ENCODE measurements at regions not wholly inside any gene's neighbourhood (a gene's known extent, or its start where the extent isn't known, plus 50 kb on each side); places are given as distances from the start of the nearest gene placed in this dataset.
"Not testable (repeated sequence)": the region's sequence is repeated elsewhere in the genome, so short reads cannot be mapped to it uniquely, and the experiment has no call there.

DNA sequence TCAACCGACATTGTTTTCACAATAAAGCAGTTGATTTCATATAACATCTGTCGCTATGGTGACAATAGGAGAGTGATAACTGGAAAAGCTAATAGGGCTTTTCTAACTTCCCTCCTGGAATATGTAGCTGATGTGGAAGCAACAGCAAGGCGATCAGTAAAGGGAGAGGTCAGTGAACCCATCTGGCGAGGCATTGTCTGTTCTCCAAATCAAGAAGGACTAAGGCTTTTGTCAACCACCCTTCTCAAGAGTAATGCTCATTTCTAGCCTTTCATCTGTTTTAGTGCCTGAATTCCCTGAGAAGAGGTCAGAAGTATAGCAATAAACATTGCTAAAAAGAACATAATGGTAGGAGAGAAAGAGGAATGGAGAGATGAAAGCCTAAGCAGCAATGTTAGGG is 201.3 kb downstream of the AKAP7 start:
- DNase-seq (ENCODE audit: low read depth) = no peak

DNA sequence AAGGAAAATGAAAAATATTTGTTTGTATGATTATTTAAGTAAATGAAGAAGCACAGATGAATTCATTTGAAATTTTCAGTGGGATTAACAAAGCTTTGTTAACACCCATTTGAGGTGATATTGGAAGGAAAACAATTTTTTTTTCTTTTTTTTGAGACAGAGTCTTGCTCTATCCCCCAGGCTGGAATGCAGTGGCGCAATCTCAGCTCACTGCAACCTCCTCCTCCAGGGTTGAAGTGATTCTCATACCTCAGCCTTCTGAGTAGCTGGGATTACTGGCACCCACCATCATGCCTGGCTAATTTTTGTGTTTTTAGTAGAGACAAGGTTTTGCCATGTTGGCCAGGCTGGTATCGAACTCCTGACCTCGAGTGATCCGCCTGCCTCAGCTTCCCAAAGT is 211.6 kb downstream of the AKAP7 start:
- DNase-seq (ENCODE audit: low read depth) = not testable (repeated sequence)

DNA sequence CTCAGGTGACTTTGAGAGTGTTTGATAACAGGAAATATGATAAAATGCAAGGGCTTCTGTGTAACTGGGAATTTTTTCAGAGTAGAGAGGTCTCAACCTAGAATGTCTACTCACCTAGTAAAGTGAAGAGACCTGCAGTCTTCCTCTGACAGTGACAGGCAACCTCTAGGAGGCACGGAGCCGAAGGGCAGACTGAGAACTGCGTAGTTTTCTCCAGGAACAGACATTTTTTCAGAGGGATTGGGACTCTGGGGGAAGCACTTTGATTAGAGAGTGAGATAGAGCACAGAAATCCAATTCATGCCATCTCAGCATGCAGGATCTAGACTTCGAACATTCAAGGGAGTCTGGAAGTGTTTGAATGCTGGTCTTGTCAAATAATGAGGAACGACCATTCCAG is 213.3 kb downstream of the AKAP7 start:
- no peak for DNase-seq (ENCODE audit: low read depth)

DNA sequence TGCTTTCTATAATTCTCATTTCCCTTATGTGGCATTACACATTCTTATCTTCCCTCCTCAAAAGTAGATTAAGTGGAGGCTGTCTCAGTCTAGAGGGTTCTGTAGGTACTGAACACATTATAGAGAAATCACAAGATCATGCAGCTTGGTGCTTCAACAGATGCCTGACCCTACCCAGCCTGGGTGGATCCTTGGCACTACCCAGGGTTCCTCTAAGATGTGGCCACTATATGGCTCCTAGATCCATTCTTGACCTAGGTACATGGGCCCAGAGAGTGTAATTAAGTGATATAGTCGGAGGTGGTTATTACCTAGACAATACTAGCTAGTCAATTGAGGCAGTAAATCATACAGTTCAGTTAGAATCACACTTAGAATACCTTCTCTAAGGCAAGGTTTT is 213.9 kb downstream of the AKAP7 start:
- DNase-seq (ENCODE audit: low read depth) = no peak

DNA sequence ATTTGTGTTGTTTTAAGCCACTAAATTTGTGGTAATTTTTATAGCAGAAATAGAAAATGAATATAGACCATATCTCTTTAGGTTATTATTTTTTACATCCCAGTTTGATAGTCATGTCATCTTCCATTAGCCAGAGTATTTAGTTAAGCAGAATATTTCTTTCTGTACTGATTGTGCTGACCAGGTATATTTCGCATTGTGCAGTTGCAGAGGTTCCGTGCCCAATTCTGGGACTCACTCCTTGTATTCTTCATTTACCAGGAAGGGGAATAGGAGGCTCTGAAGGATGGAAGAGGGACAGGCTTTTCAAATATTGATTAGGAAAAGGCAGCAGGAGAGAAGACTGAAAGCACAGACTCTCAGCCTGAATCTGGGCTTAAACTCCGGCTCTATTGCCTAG is 217.8 kb downstream of the AKAP7 start:
- DNase-seq (ENCODE audit: low read depth) = no peak

DNA sequence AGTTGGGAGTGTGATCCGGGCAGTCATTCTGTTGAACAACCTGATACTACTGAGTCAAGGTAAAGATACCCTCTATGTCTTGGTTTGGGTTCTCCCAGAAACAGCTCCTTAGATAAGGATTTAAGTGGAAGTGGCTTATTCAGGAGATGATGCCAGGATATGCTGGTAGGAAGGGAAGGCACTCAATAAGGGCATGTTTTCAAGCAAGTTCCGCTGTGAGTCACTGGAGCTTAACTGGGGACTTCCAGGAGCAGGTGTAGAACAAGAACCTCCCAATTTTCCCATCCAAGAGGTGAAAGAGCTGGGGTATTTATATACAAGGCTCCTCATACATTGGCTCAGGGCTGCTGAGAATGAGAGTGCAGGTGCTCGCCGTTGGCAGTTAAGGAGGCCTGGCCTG is 218.6 kb downstream of the AKAP7 start:
- no peak for DNase-seq (ENCODE audit: low read depth)

DNA sequence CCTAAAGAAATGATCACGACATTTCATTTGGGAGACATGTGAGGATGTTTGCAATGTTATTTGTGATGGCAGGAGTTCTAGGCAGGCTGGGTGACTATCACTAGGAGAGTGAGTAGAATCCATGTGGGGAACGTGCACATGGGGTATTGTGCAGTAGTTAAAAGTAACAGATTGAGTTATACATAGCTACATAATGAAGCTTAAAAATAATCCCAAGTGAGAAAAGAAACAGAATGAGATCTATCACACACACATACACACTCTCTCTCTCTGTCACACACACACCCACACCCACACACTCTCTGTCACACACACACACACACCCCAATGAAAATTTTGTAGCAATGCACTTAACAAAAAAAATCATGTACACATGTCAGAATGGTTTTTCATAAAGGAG is 218.7 kb upstream of the ARG1 start:
- DNase-seq (ENCODE audit: low read depth) = no peak

DNA sequence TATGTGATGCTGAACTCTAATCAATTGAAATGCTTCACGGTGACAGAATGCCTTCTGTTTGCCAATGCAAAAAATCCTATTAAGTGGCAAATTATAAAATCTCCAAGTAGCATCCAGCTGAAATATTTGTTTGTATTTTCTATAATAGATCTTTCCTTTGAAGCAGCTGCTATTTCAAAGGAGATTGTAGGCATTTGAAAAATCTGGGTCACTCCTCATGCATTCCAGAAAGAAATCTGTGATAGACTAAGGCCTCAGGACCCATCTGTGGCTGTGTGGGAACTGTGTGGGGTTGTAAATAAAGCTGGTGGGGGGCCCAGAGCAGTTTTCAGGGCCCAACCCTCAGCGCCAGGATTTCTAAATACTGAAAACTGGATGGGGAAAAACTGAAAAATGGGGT is 216.9 kb upstream of the ARG1 start:
- DNase-seq (ENCODE audit: low read depth) = no peak

DNA sequence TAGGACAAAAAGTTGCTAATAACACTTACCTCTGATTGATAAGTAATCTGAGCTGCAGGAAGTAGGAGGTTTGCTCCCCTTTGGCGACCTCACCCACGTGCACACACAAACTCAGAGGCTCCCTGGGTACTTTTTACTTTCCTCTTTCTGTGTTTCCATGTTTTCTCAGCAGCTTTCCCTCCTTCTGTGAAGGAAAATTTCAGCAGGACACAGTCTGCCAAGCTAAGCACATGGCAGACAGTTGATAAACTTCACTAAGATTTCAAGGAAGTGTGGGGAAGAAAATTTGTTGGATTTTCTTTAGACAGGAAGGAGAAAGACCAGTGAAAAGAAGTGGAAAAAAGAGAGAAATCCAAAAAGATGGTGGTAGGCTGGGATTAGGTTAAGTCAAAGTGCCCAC is 215.5 kb upstream of the ARG1 start:
- no peak for DNase-seq (ENCODE audit: low read depth)

DNA sequence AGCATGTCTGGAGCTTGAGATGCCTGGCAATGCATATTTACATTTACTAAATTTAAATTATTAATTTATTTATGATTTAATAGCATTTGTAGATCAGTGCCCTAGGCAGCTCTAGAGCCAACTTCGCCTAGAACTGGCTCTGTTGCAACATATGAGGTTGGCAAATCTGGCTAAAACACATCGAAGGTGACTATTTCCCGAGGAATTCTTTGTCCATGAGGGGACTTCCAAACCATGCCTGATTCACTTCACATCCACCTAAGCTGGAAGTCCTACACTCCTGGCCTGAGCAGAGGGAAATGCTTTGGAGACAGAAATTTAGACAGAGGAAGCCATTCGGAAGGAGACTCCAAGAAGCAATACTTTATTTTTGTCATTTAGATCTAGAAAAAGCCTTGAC is 211.0 kb upstream of the ARG1 start:
- no peak for DNase-seq (ENCODE audit: low read depth)

DNA sequence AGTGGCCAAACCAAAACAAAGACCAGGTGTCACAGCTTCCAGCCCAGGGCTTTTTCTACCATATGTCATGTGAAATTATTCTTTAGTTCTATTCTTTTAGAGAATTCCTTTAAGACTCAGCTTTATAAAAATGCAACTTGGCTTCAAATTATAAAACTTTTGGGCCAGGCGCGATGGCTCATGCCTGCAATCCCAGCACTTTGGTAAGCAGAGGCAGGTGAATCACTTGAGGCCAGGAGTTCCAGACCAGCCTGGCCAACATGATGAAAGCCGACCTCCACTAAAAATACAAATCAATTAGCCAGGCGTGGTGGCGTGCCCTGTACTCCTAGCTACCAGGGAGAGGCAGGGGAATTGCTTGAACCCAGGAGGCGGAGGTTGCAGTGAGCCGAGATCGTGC is 210.3 kb upstream of the ARG1 start:
- DNase-seq (ENCODE audit: low read depth) = no peak

DNA sequence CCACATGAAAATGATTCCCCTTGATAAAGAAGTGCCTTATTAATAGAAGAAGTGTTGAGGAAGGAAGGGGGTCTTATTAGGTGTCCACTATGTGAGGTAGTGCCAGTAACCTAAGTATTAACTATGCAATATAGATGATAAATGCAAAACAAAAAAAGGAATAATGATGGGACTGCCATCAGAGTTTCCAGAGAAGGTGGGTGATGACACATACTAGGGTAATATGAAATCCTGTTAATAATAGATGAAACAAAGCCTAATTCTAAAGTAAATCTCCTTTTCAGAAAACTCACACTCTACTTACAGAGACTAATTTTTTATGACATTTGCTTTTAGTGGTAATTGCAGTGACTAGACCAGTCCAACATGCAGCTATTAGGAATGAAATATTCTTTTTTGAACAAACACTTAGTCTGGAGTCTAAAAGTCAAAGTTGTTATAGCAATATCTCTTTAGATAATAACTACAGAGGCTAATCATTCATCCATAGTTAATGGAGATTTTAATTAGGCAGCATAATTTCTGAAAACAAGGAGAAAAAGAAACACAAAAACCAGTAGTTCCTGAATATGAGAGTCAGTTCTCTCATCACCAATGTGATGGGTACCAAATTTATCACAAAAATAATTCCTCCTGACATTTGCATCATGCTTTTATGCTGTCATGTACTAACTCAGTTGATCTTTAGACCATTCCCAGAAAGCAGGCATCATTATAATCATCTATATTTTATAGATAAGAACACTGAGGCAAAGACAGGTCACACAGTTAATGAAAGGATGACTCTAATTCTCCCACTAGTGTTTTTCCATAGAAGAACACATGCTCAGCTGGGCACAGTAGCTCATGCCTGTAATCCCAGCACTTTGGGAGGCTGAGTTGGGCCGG is 208.8 kb upstream of the ARG1 start:
- DNase-seq (ENCODE audit: low read depth) = no peak

DNA sequence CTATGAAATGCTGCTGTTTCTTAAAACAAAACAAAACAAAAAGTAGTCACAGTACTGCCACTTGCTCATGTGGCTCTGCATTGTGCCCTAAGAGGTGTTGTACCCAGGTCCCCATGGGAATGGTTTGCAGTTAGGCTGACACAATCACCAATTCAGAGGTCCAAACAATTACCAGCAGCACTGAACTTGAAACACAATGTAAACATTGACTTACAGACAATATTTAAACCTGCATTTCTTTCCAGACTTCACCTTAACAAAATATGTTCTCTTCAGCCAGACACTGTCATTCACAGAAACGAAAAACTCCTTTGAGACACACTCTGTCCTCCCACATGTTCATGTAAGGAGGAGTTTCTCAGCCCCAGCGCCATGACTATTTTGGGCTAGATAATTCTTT is 206.8 kb upstream of the ARG1 start:
- DNase-seq (ENCODE audit: low read depth) = no peak

DNA sequence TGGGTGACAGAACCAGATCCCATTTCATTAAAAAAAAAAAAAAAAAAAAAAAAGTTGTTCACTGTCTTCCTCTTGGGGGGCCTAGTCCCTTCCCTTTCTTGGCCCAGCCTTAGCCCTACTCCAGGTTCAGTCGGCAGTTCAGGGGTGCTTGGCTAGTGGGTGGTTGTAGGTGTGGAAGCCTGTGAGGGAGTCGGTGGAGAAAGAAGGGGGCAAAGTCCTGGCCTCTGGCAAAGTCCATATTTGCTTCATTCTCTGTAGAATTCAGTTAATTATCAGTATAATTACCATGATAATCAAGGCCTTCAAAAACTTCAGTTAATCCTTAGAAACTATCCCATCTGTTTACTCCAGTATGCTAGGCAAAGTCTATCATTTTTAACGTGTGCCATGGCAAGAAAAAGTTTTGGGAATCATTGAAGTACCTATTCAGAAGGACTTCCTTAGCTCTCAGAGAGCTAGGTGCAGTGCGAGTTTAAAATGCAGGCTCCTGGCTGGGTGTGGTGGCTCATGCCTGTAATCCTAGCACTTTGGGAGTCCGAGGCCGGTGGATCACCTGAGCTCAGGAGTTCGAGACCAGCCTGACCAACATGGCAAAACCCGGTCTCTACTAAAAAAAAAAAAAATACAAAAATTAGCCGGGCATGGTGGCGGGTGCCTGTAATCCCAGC is 205.7 kb upstream of the ARG1 start:
- no peak for DNase-seq (ENCODE audit: low read depth)

DNA sequence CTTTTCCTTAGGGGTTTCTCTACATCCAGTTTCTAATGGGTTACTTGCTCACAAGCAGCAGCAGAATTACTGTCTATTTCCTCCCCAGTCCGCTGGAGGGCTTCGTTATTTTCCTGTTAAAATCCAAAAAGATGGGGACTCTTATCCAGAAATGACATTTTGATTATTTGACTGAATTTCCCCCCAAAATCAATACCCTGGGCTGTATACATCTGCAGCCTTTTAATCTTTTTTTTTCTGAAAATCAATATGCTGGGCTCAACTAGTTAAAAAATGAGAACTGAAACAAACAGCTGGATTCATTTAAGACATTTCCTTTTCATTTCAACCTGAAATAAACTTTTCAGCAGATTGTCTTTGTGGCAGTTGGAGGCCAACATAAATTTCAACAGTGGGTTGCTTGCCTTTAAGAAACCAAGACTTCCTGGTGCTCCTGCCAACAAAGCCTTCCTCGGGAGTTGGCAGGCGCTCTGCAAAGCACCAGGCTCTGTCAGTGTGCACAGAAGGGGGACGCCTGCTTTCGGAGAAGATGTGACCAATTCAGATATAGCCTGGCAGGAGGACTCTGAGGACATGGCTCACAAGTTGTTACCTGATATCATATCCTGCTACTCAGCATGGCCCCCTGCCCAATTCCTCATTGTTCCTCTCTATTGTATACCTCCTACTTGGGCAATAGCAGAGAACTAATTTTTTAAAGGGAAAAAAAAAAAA is 204.7 kb upstream of the ARG1 start:
- no peak for DNase-seq (ENCODE audit: low read depth)

DNA sequence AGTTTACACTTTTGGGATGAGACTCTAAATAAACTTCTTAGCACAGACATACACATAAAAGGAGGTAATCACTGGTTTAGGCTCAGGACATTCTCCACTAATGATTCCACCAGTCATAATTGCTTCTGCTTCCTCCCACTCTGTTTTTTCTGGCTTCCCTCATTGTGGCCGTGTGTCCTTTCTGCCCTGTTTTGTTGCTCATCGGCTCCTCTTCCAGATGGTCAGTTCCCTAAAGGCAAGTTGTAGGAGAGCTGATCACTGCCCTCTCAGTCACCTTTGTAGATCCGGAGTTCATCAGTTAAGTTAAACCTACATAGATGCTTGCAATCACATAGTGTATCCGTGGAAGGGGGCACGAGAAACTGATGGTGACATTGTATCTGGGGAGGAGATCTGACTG is 200.5 kb upstream of the ARG1 start:
- DNase-seq (ENCODE audit: low read depth) = no peak

DNA sequence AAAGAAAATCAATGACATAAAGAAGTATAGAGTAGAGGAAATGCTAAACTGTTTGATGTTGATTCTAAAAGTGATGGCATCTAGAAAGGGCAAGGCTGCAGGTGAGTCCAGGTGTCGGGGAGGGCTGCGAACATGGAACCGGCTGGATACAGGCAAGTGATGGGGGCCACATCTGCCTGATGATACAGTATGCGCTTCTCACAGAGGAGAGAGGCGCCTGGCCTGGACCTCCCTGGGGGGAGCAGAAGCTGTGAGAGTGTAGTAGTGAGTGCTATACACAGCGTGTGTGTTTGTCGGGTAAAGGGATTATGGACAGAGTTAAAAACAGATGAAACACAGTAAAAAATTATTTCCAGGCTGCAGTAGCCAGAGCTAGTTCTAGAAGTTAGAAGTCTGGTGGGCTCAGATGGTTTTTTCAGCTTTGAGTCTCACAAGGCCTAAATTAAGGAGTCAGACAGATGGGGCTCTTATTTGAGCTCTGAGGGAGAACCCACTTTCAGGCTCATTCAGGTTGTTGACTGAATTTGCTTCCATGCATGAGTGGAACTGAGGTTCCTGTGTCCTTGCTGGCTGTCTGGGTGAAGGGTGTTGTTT is 195.8 kb upstream of the ARG1 start:
- DNase-seq (ENCODE audit: low read depth) = no peak

DNA sequence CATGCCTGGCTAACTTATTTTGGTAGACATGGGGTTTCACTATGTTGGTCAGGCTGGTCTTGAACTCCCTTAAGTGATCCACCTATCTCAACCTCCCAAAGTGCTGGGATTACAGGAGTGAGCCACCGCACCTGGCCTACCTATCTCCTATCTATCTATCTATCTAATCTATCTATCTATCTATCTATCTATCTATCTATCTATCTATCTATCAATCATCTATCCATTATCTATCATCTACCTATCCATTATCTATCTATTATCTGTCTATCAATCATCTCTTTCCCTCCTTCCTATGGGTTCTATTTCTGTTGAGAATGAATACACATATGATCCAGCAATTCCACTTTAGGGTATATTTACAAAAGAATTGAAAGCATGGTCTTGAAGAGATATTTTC is 194.2 kb upstream of the ARG1 start:
- DNase-seq (ENCODE audit: low read depth) = no peak

DNA sequence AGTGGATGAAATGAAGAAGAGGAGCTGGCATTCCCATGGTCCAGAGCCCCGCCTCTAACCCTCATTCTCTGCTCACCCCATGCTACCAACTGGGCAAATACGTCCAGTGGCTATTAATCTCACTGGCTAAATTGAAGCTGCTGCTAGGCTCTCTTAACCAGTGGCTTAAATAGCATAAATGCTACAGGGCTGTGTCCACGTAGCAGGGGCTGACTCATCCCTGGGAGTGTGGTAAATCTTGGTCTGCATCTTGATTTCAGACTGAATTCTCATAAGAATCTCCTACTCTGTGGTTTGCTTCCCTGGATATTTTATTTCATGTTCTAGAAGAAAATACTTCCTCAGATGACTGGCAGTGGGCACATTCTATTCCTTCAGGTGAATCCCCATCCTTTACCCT is 193.1 kb upstream of the ARG1 start:
- no peak for DNase-seq (ENCODE audit: low read depth)

DNA sequence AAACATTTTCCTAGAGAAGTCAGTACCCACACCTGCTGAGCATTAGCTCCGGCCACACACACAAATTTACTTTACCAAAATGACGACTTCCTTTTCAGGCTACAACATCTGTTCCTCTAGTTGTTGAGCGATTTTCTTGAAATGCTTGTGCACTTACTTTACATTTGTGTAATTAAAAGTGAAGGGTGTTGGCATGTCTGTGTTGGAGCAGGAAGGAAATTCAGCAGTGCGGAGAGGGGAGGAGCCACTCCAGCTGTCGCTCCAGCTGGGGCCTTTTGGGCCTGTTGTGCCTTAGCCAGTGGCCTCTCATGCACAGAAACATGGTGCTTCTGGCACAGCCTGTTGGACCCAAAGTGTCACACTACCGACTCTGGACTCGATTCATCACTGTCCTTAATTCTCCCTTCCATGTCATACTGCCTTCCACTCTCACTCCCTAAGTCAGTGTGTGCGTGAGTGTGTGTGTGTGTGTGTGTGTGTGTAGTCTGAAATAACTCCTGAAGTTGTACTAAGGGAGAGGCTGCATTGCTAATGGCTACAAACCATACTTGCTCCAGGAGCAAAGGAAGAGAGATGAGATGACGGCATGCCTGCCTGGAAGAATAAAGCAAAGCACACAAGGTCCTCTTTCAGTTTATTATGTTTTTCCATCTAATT is 191.8 kb upstream of the ARG1 start:
- no peak for DNase-seq (ENCODE audit: low read depth)

DNA sequence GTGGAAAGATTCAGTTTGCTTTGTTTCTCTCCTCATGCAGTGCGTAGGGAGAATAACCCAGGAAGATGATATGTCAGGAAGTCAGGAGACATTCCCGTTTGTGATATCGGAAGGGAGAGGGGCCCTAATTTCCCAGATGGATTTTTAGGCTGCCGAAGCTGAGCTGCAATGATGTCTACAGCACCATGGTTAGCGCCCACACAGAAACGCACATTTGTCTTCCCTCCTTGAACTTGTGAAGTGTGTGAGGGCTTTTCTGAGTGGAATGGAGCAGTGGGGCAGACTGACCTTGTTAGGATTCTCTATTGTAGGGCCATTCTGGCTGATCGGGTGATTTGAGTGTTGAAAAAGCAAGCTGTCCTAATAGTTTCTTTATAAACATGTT is 191.3 kb upstream of the ARG1 start:
- no peak for DNase-seq (ENCODE audit: low read depth)

DNA sequence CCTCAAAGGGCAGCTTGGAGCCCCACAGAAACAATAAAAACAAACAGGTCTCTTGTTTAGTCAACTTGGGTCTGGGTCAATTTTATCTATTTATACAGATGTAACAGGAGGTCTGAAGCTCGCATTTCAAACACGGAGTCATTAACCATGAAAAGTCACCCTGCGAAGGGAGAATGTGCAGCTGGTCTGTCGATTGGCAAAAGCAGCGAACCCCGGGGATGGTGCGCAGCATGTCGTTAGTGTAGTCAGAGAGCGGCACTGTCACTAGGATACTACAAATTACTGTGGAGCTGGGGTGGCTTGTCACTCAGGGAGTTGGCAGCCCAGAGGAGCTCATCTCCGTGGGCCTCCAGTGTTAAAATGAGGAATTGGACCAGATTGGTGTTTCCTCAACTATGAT is 190.4 kb upstream of the ARG1 start:
- DNase-seq (ENCODE audit: low read depth) = no peak

Data from stimulated activated CD8-positive, alpha-beta memory T cell treated with anti-CD3 and anti-CD28 coated beads, Interleukin-15, amount 100 ng/mL, for 1 hour (primary cell).